ENCODE measurements at regions not wholly inside any gene's neighbourhood (a gene's known extent, or its start where the extent isn't known, plus 50 kb on each side); places are given as distances from the start of the nearest gene placed in this dataset.

DNA sequence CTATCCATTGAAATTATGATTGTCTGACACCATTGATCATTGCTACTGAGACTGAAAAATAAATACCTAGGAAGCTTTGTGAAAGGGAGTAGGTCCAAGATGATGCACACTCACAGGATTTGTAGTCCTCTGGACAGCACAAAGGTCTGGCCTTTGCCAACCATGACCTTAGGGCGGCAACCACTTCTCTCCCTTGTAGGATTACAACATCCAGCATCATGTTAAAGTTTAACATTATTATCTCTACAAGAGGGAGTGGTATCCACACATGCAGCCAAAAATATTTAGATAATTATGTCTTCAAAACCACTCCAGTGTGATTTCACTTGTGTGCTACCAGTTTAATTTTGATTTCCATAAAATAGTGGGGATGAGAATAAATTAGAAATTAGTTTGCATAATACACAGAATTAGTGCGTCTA is 51.1 kb upstream of the NHSL1 start:
- DNase-seq: no peak

DNA sequence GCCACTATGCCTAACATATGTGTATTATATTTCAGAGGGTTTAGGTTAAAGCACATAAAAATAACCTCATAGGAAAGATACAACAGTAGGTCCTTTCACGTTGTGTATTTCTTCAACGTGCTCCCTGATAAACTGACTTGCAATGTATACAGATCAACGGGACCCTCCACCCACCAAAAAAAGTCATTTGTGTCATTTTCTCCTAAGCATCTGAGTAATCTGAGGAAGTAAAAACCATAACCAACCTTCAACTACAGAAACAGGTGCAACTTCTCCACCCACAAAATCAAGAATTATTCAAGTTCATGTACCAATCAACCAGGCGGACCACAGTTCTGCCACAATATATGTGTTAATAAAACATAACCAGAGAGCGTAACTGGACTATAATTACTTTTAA is 54.9 kb upstream of the NHSL1 start:
- DNase-seq: no peak

DNA sequence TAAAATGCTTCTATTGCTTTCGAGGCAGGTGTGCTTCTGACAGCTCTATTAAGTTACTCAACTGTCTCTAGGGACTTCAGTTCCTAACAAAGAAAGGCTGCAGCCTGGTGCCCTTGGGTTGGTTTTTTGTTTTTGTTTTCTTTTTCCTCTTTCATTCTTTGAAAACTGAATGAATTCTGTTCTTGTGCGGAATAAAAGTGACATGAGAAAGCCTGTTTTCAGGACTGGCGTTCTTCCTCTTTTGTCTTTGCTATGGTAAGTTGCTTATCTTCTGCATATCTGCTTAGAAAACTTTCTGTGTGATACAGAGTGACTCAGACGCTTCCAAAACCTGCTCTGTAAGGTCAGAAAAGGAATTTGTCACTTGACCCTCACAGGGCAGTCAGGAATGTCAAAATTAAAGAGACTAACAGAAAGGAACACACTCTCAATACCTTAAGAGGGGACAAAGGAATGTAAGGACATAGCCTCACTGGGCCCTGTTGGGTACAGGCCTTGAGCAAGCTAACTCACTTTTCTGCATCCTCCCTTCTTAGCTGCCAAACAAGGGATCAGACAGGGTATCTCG is 56.2 kb upstream of the NHSL1 start:
- no peak for DNase-seq

DNA sequence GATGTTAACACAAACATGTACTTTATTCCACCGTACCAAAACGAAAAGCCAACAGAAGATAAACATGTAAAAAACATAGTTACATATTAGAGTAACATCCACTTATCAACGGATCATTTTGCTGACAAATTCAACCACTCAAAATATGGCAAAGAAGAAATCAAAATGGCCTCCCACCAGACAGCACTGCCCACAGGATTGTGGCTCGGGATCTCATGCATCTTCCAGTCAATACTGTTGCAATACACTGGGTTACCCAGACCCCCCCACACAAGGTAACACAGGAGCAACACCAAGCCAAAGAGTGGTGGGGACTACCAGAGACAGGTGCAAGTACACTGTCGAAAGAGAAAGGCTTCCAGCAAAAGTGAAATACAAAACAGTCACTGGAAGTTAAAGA is 57.9 kb upstream of the NHSL1 start:
- DNase-seq: no peak

DNA sequence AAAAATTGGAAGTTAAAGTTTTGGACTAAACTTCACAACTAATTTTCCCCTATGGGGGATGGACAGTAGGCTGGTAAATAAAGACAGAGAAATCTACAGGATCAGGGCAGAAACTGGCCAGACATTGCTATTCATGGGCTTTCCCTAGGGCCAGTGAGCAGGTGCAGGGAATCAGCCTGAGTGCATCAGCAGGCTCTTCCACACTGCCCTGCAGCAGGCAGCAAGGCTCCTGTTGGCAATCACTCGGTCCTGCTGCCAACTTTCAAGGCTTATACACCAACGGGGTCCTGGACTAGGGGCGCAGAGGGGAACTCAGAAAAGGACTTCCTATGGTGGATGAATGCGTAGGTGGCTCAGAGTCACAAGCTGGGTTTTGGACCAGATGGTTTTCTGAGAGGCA is 59.8 kb upstream of the NHSL1 start:
- DNase-seq: no peak

DNA sequence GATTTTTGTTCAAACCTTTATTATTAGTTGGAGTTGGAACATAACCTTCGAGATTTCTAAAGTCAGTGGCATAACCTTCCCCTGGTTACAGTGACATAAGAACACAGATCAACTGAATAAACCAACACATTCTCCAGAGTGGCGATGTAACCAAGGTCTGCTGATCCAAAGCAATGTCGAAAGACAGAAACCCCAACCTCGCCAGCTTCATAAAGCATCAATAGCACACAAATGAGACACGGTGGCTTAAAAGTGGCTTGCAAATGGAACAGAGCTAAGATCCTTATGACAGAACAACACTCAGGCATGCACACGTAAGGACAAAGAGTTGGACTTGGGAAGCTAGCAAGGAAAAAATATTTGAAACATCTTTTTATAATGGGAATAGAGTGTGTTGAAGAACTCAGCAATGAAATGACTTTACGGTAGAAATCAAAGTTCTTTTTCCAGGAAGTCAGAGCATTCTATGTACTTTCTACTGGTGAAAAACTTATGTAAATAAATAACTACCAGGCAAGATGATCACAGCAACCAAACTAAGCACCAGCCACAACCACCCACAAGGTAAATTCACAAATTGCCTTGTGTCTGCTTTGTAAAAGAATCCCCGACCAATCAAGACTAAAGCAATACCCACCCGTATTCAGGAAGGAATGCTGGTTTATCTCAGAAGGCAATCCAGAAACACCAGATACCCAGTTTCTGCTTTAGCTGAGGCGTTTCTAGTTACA is 61.0 kb upstream of the NHSL1 start:
- no peak for DNase-seq

DNA sequence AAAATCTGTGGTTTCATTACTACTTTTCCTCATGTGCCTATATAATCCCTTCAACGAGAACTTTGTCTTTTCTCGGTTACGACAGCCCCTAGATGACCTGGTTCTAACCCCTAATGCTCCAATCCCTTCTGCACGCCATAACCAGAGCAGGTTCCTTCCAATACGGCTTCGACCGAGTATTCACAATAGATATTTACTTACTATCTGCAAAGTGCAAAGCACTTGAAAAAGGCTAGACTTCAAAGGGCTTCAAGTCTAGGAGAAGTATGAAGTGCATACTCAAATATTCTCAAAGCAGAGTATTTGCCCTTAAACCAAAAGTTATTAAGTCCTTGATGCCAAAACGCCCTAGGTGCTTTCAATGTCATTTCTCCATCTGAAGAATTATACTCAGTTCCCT is 63.4 kb upstream of the NHSL1 start:
- DNase-seq: no peak

DNA sequence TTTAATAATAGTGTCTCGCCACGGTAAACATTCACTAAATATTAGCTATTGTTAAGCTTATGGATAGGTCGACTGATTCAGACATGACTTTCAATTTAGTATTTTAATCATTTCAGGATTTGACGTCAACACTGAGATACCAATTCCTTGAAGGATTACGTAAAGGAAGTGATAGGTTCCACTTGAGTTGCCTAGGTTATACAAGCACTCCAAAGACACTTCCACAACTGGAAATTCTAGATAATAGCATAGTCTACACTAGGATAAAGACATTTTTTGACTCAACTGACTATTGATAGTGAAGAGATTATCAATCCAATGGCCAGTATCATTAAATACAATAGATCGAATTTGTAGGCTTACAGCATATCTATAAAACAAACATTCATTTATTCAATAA is 63.9 kb upstream of the NHSL1 start:
- DNase-seq: no peak

DNA sequence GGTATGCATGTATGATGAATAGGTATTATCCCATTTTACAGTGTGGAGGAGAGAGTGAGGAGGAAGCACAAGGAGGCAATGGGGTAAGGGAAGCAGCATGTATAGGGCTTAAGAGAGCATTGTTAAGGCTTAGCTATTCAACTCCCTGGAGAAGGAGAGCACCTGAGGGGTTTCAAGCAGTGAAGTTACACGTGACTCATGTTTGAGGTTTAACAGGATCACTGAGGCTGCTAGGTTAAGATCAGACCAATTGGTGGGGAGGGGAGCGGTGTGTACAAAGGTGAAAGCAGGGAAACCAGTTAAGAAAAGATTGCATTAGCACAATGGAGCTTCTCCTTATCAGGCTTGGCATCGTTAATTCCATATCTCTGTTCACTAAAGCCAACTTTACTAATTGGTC is 64.4 kb upstream of the NHSL1 start:
- DNase-seq: no peak

DNA sequence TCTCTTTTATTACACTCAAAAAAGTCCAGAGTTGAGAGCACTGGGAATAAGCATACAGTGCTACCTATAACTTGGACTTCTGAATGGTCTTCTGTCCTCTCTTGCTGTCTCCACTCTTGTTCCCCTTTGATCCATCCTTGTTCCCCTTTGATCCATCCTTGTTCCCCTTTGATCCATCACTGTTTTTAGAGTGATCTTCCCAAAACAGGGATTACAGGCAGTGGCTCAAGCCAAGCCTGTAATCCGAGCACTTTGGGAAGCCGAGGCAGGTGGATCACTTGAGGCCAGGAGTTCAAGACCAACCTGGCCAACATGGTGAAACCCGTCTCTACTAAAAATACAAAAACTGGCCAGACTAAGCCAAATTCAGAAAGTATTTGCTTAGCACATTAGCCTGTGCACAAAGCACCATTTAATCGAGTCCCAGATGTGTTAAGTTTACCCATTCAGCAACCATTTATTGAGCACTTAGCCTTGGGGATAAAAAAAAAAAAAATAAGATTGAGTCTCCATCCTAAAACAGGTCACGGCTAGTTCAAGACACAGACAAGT is 65.0 kb upstream of the NHSL1 start:
- DNase-seq: no peak

DNA sequence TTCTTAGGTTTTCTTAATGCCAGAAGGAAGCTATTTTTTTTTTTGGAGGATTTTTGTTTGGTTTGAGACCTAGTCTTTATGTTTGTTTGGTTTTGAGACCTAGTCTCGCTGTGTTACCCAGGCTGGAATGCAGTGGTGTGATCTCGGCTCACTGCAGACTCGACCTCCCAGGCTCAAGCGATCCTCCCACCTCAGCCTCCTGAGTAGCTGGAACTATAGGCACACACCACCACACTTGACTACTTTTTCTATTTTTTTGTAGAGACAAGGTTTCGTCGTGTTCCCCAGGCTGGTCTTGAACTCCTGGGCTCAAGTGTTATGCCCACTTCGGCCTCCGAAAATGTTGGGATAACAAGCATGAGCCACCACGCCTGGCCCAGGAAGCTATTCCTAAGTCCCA is 67.8 kb upstream of the NHSL1 start:
- DNase-seq: no peak

DNA sequence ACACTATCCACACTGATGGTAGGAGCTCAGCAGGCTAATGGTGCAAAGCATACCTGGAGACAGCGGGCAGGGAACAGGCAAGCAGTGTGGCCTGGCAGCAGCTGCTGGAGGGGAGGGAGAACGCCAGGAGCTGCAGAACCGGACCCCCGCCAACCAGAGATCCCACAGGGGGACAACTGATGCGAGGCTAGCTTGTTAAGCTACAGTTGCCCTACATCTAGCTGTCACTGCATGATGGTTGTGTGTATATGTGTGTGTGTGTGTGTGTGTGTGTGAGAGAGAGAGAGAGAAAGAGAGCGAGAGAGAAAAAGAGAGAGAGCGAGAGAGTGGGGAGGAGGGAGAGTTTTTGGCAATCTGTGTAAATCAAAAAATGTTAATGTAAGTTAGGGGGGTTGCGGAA is 69.7 kb upstream of the NHSL1 start:
- DNase-seq: no peak

DNA sequence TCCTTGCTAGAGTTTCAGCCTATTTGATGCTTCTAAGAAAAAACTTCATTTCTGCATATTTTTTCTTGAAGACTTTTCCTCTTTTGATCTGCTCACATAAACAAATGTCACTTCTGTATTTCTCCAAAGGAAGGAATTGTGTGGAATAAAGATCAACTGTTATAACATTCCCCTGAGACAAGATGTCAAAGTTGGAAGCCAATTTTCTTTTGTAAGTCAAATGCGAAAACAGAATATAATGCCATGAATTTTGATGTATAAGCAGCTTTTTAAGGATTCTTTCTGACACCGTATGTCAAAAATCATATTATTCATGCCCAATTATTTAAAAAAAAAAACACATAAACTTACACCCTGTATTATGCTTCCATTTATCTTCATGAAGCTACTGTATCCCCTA is 70.3 kb upstream of the NHSL1 start:
- DNase-seq: no peak

DNA sequence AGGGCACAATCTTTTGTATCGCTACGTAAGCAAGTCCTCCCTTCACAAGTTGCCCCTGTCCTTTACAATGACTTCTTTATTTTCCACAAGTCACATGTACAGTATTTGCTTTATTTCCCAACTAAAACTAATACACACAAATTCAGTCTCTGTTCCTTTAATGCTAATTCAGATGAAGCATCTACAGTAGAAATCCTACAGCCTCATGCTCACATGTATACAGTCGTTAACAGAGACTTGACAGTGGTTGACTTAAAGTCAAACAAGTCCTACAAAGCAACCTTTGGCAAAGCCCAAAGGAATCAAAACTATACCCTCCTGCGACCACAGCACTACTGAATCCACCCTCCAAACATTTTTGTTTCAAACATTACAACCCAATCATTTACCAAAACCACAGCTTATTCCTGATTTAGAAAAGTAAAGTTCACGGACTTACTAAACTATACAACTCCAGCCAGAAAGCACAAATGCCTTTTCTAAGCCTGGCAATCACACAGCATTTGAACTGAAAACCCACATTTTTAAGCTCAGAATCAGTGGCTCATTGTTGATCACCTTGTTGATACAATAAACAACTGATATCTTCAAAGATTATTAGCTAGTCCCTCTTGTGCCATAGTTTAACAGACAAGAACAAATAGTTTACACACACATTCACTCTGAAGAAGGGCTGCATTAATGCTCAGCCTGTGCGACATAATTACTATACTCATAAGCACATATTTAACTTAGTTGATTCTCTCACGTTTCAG is 70.9 kb upstream of the NHSL1 start:
- no peak for DNase-seq

DNA sequence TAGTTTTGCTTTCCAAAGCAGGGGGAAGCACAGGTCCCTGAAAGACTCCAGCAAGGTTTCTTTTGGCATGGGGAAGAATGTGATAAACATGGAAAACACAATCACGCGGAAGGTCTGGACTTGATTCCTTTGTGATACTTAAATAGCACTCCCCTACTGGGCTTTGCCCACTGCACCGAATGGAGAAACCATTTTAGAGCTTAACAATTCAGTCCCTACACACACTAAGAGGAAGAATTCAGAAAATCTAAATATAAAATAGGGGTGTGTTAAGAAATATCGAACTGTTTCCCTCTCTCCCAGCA is 71.4 kb upstream of the NHSL1 start:
- DNase-seq: no peak

DNA sequence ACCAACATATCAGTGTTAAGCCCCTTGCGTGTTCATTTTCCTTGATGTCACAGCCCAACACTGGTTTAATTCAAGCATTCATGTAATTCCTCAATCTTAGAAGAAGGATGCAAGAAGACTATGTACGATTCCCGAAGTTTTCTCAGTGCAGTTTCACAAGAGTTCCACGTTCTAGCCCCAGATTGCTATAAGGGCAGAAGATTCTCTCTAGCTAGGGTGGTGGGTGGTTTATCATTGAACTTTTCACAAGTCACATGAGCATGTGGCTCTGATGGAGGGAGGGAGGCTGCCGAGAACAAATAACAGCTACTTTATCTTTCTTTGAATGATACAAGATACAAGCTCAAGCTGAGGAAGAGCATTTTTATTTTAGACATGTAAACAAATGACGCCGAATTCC is 71.9 kb upstream of the NHSL1 start:
- DNase-seq: no peak

DNA sequence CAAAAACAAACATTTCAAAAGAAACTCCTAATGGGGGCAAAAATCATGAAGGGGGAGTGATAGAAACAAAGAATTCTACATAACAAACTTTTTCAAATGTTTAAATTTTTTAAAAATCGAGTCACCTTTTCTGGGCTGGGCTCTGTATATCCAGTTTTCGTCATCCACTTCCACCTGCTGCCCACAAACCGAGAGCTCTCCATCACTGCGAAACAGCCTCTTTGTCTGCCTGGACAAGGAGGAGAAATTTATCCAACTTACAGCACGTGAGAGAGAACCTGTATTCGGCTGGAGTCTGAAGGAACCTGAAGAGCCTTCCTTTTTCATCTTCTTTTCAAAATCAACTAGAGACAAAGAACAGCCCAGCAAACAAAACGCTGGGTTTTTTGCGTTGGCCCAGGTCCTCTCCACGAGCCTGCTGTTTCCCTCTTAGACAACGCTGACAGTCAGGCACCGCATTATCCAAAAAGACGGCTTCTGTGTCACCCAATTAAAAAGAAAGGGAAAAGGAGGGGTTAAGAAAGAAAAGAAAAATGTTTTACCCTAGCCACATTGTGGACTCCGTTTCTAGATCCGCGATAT is 72.4 kb upstream of the NHSL1 start:
- no peak for DNase-seq

DNA sequence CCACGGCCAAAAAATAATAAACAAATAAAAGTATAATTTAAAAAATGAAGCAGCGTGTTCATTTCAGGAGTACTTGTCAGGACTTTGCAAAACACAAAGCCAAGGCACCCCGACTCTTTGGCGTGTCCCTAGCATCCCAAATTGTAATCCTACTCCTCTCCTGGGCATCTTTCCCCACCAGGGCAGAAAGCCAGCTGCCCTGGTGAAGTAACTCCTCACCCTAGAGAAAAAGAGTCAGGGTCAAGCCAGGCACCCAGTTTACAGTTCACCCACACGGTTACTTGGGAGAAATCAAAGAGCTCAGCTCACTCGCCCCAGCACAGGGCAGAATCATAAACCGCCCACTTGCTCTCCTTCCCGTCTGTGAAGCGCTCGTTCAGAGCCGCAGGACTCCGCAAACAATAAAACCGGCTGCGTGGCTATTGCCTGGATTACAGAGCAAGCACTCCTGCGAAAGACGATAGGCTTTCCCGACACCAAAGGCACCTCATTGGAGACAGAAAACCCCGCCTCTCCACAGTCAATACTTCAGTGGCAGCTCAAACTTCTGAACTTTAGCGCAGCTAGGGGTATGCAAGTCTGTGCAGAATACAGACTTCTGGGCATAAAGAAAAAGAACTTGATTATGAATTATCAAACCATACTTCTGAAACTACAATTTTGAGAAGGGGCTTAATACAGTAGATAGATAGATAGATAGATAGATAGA is 73.0 kb upstream of the NHSL1 start:
- no peak for DNase-seq

DNA sequence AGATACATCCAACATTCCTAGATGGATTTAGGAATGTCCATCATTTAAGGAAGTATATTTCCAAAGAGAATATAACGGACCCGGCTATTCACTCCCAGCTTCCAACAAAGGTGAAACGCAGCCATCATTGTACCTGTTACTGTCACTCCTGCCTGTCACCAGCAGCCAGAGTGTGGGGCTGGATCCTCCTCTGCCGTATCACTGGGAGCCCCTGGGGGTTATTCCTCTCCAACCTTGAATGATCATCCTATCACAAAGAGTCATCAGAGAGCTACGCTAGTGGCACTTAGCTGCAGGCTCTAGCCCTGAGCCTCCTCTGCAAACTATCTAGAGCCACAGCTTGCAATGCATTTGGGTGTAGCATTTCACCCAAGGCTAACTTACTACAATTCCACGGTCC is 73.6 kb upstream of the NHSL1 start:
- DNase-seq: no peak

DNA sequence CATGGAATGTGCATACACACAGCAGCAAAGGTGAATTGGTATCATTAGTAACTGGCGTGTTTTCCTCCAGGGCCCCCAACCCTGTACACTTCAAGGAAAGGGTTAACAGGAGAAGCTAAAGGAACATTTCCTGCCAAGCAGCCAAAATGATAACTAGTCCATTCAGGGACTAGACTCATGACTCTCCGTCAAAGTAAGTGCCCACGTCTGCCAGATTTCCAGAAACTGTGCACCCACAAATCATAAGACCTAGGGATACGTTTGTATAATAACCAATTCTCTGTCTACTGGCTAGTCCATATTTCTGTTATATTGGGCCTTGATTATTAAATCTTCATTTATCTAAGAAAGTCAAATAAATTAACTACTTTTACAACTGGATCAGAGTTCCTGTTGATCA is 76.0 kb upstream of the NHSL1 start:
- DNase-seq: no peak

DNA sequence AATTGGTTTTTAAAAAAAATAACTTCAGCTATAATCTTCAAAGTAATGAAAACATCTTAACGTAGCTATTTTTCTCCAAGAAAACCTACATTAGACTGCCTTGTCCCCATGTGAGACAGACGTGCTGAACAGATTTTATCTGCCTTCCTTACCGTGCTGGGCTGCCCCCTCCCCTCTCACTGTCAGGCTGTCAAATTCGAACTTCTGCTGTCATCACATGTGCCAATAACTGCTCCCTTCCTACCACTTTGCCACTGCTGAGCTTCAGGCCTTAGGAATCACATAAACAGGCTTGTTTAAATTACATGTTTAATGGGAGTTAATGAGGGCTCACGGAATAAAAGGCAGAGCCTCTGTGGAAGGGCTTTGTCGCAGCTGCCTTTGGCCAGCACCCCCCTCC is 77.0 kb upstream of the NHSL1 start:
- DNase-seq: no peak

DNA sequence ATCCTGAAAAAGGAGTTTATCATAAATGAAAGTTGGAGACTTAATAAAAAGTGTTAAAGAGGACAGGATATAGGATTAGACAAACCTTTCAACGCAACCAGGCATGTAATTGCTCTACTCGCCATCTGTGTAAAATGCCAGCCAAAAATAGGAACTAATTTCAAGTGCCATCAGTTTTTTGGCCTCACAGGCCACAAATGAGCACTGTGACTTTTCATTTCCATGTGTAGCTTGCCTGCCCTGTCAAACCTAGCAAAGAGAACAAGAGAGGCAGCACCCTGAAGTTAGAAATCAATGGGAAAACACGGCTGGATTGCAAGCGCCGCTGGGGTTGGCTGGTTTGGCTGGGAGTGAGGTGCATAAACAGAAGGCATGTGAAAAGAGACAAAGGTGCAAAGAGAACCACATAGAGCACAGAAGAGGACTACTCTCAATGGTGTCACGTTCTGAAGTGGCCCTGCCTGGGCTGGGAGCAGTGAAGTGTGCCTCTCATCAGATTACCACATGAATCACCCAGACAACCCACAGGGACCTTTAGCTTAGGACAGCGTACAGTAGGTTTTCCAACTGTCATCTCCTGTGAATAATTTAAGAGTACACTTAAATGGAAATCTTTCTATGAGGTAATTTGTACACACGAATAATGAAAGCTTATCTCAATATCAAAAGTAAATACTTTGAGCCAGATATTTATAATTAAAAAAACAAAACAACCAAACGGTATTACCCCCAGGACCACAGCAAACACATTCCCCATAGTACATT is 78.0 kb upstream of the NHSL1 start:
- DNase-seq: no peak

DNA sequence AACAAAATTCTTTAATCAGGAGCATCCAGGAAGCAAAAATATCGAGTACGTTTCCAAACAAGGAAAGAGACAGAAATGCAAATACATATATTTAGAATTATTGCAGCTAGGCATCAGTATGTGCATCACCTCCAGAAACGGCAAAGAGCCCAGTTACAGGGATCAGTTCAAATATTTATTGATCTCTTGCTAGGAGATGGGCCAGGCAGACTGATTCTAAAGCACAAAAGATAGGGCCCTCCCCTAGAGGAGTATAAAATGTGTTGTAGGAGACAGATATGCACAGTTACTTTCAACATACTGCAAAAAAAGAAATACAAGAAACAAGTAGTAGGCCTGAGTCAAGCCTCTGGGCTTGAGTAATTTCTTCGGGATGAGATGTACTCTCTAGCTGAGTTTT is 80.7 kb upstream of the NHSL1 start:
- DNase-seq: no peak

Data from activated gamma-delta T cell treated with Interleukin-2 at 50 U/mL for 16 hours (primary cell).